Neuronal stem cell (in vitro differentiated cells): ENCODE measurements at regions not wholly inside any gene's neighbourhood (a gene's known extent, or its start where the extent isn't known, plus 50 kb on each side); places are given as distances from the start of the nearest gene placed in this dataset.

Experiments
- DNase-seq: peaks from one replicate; pipeline ENCODE4 v3.0.0-alpha.2; 2013; ENCODE audit warnings: low spot score
- H2AFZ ChIP-seq: one replicate; pipeline ENCODE4 v1.6.1; 2013; ENCODE audit warnings: mild to moderate bottlenecking, low read length, inconsistent platforms
- H2AK5ac ChIP-seq: 2 replicates; pipeline ENCODE4 v1.6.1; 2013; ENCODE audit warnings: low read depth, mild to moderate bottlenecking, inconsistent platforms, low read length, moderate library complexity, mixed read lengths
- H2BK120ac ChIP-seq: 2 replicates; pipeline ENCODE4 v1.6.1; 2013; ENCODE audit warnings: low read depth, mild to moderate bottlenecking, inconsistent platforms, low read length, moderate library complexity, mixed read lengths
- H2BK12ac ChIP-seq: one replicate; pipeline ENCODE4 v1.6.1; 2013; ENCODE audit warnings: low read length, inconsistent platforms
- H2BK15ac ChIP-seq: 2 replicates; pipeline ENCODE4 v1.6.1; 2013; ENCODE audit warnings: mild to moderate bottlenecking, low read length, inconsistent platforms, mixed read lengths
- H2BK5ac ChIP-seq: one replicate; pipeline ENCODE4 v1.6.1; 2013; ENCODE audit warnings: inconsistent platforms, mild to moderate bottlenecking, low read length, moderate library complexity
- H3K14ac ChIP-seq: one replicate; pipeline ENCODE4 v1.6.1; 2013; ENCODE audit warnings: low read length, inconsistent platforms
- H3K18ac ChIP-seq: 2 replicates; pipeline ENCODE4 v1.6.1; 2013; ENCODE audit warnings: low read length, inconsistent platforms
- H3K23ac ChIP-seq: 2 replicates; pipeline ENCODE4 v1.6.1; 2013; ENCODE audit warnings: low read depth, mild to moderate bottlenecking, mixed read lengths, low read length, inconsistent platforms; ENCODE audit not compliant: poor library complexity
- H3K27ac ChIP-seq: replicated peaks from 3 replicates; pipeline ENCODE4 v1.5.1; 2013; ENCODE audit warnings: low read length, inconsistent platforms
- H3K27me3 ChIP-seq, 3 experiments: 2 replicates each; pipeline ENCODE4 v1.6.1; 2013; ENCODE audit warnings: low read length in 3 of 3, mild to moderate bottlenecking in 2 of 3, inconsistent platforms in 1 of 3, low read depth in 1 of 3, mixed read lengths in 1 of 3, moderate library complexity in 1 of 3; ENCODE audit not compliant: control insufficient read depth in 3 of 3, insufficient read depth in 3 of 3
- H3K36me3 ChIP-seq, 2 donors: replicated peaks in 1 of 2; 2 replicates each; pipeline ENCODE4 v1.6.1; 2013; ENCODE audit warnings: low read length in 2 of 2; ENCODE audit not compliant: control insufficient read depth in 2 of 2, insufficient read depth in 2 of 2
- H3K4ac ChIP-seq: 2 replicates; pipeline ENCODE4 v1.6.1; 2013; ENCODE audit warnings: inconsistent platforms, mild to moderate bottlenecking, low read length, moderate library complexity
- H3K4me1 ChIP-seq, 2 donors: 1 replicate in 1 of 2; 2 replicates in 1 of 2; pipeline ENCODE4 v1.6.1; 2013; ENCODE audit warnings: low read length in 2 of 2, low read depth in 1 of 2; ENCODE audit not compliant: control insufficient read depth in 2 of 2, insufficient read depth in 1 of 2
- H3K4me2 ChIP-seq: one replicate; pipeline ENCODE4 v1.6.1; 2013; ENCODE audit warnings: mild to moderate bottlenecking, low read length, inconsistent platforms; ENCODE audit not compliant: insufficient read depth, poor library complexity, severe bottlenecking
- H3K4me3 ChIP-seq, 2 donors: 2 replicates each; pipeline ENCODE4 v1.5.1; 2013; ENCODE audit warnings: low read length in 2 of 2, mild to moderate bottlenecking in 2 of 2, inconsistent platforms in 1 of 2, moderate library complexity in 1 of 2
- H3K79me1 ChIP-seq: one replicate; pipeline ENCODE4 v1.6.1; 2013; ENCODE audit warnings: low read depth, mild to moderate bottlenecking, inconsistent platforms, low read length, moderate library complexity
- H3K9ac ChIP-seq: one replicate; pipeline ENCODE4 v1.6.1; 2013; ENCODE audit warnings: mild to moderate bottlenecking, low read depth, low read length, inconsistent platforms; ENCODE audit not compliant: poor library complexity
- H3K9me3 ChIP-seq, 2 donors: replicated peaks in 1 of 2; 2 replicates each; pipeline versions ENCODE3 to v1.6.1; 2013; ENCODE audit warnings: low read length in 2 of 2, mild to moderate bottlenecking in 2 of 2, inconsistent platforms in 1 of 2, low read depth in 1 of 2, mixed read lengths in 1 of 2, moderate library complexity in 1 of 2; ENCODE audit not compliant: control insufficient read depth in 2 of 2, insufficient read depth in 1 of 2
- H4K8ac ChIP-seq: one replicate; pipeline ENCODE4 v1.6.1; 2013; ENCODE audit warnings: low read depth, mild to moderate bottlenecking, inconsistent platforms, low read length, moderate library complexity
- H4K91ac ChIP-seq: one replicate; pipeline ENCODE4 v1.6.1; 2013; ENCODE audit warnings: low read length, low read depth, mild to moderate bottlenecking, inconsistent platforms; ENCODE audit not compliant: poor library complexity
- WGBS, 2 donors: extraction: QIAGEN DNeasy Blood & Tissue Kit; methylation state at CpG; one replicate each; pipeline ENCODE4 v1.1.7; 2013; ENCODE audit warnings: missing lambda C conversion rate in 2 of 2, mixed read lengths in 1 of 2; ENCODE audit not compliant: insufficient read length in 2 of 2, insufficient replicate concordance in 1 of 2; ENCODE audit errors: extremely low coverage in 2 of 2; 5-methylcytosine and 5-hydroxymethylcytosine counted together

DNA sequence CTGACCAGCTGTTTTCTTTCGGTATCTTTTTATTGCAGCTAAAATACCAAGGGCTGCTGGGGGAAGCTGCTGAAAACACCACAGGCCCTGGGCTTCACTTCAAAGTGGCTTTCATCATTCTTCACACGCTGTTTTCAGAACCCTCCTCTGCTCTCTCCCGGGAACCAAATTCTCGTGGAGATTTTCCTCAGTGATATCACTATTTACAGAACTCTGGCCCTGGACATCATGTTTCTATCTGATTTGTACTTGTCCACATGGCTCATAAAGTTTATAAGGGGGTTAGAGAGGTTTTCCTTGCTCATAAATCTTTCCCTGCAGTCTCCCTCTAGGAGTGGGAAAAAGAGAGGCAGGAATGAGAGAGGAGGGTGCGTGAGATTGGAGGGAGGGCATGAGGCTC lies 177.4 kb upstream of the NPVF start:
- Histone ChIP-seq H3K18ac (no peak overlapping the region), H3K27ac (no peak overlapping the region), H2BK120ac (no peak overlapping the region), H2BK15ac (no peak overlapping the region), H2AK5ac (no peak overlapping the region), H3K9ac (no peak overlapping the region), H3K4me1 (peaks cover 8 to 33% of the 10 kb centered on the region in 2 donors), H2AFZ (peak overlapping the region; percentile 51), H3K36me3 (no peaks in the 10 kb centered on the region), H2BK12ac (no peak overlapping the region), H4K8ac (no peak overlapping the region), H3K27me3 (no peaks in the 10 kb centered on the region), H3K9me3 (no peaks in the 10 kb centered on the region), H2BK5ac (no peak overlapping the region), H3K23ac (no peak overlapping the region), H3K4ac (no peak overlapping the region), H3K14ac (no peak overlapping the region), H3K4me2 (no peak overlapping the region), H3K4me3 (no peak overlapping the region), H4K91ac (no peak overlapping the region), H3K79me1 (no peaks in the 10 kb centered on the region)
- no CpG with 5 or more reads among the region's 5 CpGs for WGBS, 2 donors
- DNase-seq, result no peak

DNA sequence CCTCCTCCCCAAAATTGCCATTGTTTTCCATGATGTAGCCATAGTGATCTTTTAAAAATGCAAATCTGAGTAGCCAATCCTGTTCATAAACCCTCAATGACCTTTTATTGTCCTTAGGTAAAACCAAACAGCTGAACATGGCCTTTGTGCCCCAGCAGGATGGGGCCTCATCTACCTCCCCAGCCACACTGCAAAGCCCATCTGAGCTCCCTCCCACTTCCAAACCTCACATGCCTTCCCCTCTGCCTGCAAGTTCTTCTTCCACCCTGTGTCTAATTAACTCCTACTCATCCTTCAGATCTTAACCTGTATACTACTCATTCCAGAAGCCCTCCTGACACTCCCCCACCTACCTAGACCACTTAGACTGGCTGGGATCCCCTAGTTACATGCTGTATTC lies 178.8 kb upstream of the NPVF start:
- Histone ChIP-seq H2AFZ (no peak overlapping the region), H3K9ac (no peak overlapping the region), H2BK15ac (no peak overlapping the region), H3K36me3 (no peaks in the 10 kb centered on the region), H3K27ac (no peak overlapping the region), H4K91ac (no peak overlapping the region), H3K9me3 (no peaks in the 10 kb centered on the region), H3K18ac (no peak overlapping the region), H3K4me3 (no peak overlapping the region), H3K14ac (no peak overlapping the region), H3K27me3 (no peaks in the 10 kb centered on the region), H3K4me1 (peaks cover 8 to 33% of the 10 kb centered on the region in 2 donors), H2AK5ac (no peak overlapping the region), H2BK12ac (peak overlapping the region; percentile 24), H2BK120ac (no peak overlapping the region), H3K4ac (no peak overlapping the region), H3K23ac (no peak overlapping the region), H3K79me1 (no peaks in the 10 kb centered on the region), H4K8ac (no peak overlapping the region), H3K4me2 (no peak overlapping the region), H2BK5ac (no peak overlapping the region)
- no peak for DNase-seq

DNA sequence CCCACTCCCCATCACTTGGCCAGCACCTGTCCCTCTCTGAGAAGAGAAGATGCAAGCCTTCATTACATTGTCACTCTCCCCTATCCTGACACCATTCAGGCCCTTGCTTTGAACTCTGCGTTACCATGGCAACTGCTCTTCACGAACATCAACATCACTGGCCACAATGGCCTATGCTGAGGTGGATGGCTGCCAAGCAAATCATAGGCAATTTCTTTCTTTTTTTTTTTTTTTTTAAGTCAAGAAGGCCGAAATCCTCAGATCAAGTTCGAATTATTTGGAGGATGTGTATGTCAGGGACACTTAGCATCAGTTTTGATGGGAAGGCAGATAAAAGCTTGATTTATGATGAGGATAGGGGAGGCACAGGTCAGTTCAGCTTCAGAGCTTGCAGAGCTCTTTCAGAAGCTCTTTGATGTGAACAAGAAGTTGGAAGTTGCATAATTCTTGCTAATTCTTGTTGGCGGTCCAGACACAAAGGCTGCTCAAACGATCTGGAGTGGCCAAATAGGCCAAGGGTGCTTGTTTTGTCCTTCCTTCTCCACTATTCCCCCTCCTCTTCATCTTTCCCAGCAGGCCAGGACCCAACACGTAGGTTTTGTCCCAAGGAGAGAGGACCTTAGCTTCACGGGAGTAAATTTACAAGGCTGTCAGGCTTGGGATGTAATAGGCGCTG lies 179.9 kb upstream of the NPVF start:
- Histone ChIP-seq H2BK120ac (no peak overlapping the region), H3K9ac (no peak overlapping the region), H3K4me1 (peaks cover 8 to 33% of the 10 kb centered on the region in 2 donors), H2BK15ac (no peak overlapping the region), H2AFZ (peak overlapping the region; percentile 10), H3K4me3 (no peak overlapping the region), H3K4me2 (no peak overlapping the region), H3K18ac (no peak overlapping the region), H4K91ac (no peak overlapping the region), H3K4ac (no peak overlapping the region), H2BK5ac (no peak overlapping the region), H2AK5ac (no peak overlapping the region), H3K23ac (no peak overlapping the region), H3K36me3 (no peaks in the 10 kb centered on the region), H4K8ac (no peak overlapping the region), H2BK12ac (no peak overlapping the region), H3K14ac (no peak overlapping the region), H3K9me3 (no peaks in the 10 kb centered on the region), H3K27ac (no peak overlapping the region), H3K79me1 (no peaks in the 10 kb centered on the region), H3K27me3 (no peaks in the 10 kb centered on the region)
- WGBS, 2 donors, result no CpG with 5 or more reads among the region's 9 CpGs
- peak; percentile 55 for DNase-seq

DNA sequence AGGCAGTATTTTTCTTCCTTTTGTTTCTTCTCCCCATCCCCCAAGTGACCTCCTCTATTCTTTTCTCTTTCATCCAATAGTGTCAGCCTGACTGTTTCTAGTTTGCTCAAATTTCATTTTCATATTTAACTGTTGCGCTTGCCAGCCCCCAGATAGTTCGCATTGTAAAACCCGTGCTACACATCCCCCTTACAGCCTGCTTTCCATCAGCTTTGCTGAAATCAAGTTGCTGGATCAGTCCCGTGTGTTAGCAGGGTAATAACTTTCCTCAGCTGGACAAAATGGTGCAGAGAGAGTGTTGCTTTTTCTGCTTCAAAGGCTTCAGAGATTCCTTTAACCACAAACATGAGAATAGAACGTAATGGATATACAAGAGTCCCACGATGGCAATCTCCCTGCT lies 180.6 kb upstream of the NPVF start:
- Histone ChIP-seq H4K91ac (no peak overlapping the region), H2AK5ac (no peak overlapping the region), H3K9me3 (no peaks in the 10 kb centered on the region), H2BK12ac (no peak overlapping the region), H3K4me1 (peaks cover 8 to 33% of the 10 kb centered on the region in 2 donors), H2BK120ac (no peak overlapping the region), H3K4me2 (no peak overlapping the region), H3K79me1 (no peaks in the 10 kb centered on the region), H3K4me3 (no peak overlapping the region), H3K4ac (no peak overlapping the region), H3K36me3 (no peaks in the 10 kb centered on the region), H4K8ac (no peak overlapping the region), H2AFZ (peak overlapping the region; percentile 10), H3K9ac (no peak overlapping the region), H3K27me3 (no peaks in the 10 kb centered on the region), H2BK15ac (no peak overlapping the region), H3K27ac (no peak overlapping the region), H3K14ac (no peak overlapping the region), H2BK5ac (no peak overlapping the region), H3K23ac (no peak overlapping the region), H3K18ac (no peak overlapping the region)
- no CpG with 5 or more reads among the region's 6 CpGs for WGBS, 2 donors
- no peak for DNase-seq
